Dendritic cell treated with granulocyte-macrophage colony-stimulating factor and Interleukin-4, amounts not matched to agents 40 ng/mL and 50 ng/mL, for 4 days (primary cell): ENCODE measurements at regions not wholly inside any gene's neighbourhood (a gene's known extent, or its start where the extent isn't known, plus 50 kb on each side); places are given as distances from the start of the nearest gene placed in this dataset.

Experiments
- H3K27ac Mint-ChIP-seq: one replicate; pipeline ENCODE4 v1.8.0; 2022; ENCODE audit warnings: mild to moderate bottlenecking, mixed read lengths
- H3K27me3 Mint-ChIP-seq: one replicate; pipeline ENCODE4 v1.8.0; 2022; ENCODE audit warnings: mild to moderate bottlenecking, mixed read lengths
- H3K36me3 Mint-ChIP-seq: one replicate; pipeline ENCODE4 v1.8.0; 2022; ENCODE audit warnings: low read depth, mixed read lengths
- H3K4me1 Mint-ChIP-seq: one replicate; pipeline ENCODE4 v1.8.0; 2022; ENCODE audit warnings: low read depth, mixed read lengths
- H3K4me3 Mint-ChIP-seq: one replicate; pipeline ENCODE4 v1.8.0; 2022; ENCODE audit warnings: mild to moderate bottlenecking, moderate library complexity, mixed read lengths
- H3K9me3 Mint-ChIP-seq: one replicate; pipeline ENCODE4 v1.8.0; 2022; ENCODE audit warnings: mixed read lengths
- intact Hi-C: fragments of 100-400 bp; cut with micrococcal nuclease; formaldehyde crosslinking; loops from one replicate; pipeline ENCODE4 v1.15.0; 2022

DNA sequence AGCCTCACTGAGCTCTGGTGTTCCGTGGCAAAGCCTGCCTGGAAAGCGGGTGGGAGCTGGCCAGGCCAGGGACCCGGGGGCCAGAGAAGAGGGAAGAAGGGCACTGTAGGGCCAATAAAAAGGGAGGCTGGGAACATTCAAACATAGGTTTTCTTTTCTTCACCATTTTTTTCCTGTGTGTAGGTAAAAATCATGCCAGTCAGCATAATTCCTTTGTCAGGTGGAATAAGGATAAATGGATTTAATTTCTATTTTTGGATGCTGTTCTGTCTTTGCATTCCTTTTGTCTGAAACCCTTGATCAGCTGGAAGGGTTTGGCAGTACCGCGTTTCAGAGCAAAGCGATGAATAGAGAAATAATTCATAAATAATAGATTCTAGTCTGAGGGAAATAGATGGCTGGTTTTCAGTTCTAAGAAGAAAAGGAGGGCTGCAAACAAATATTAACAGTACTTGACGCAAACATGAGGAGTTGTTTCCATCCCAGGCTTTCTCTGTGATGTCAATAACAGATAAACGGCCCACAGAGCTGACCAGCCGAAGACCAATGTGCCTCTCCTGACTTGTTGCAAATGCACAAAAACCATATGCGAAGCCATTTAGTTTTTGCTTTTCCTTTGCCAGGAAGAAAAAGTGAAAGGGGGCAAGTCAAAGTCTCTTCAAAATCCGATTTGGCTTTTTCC, 384.4 kb downstream of the TSN start:
- intact Hi-C loops, result no loop called here
- Mint-ChIP-seq H3K4me1 (no peaks in the 10 kb centered on the region), H3K4me3 (no peak overlapping the region), H3K36me3 (no peaks in the 10 kb centered on the region), H3K9me3 (no peaks in the 10 kb centered on the region), H3K27me3 (peaks cover 2% of the 10 kb centered on the region), H3K27ac (no peak overlapping the region)

DNA sequence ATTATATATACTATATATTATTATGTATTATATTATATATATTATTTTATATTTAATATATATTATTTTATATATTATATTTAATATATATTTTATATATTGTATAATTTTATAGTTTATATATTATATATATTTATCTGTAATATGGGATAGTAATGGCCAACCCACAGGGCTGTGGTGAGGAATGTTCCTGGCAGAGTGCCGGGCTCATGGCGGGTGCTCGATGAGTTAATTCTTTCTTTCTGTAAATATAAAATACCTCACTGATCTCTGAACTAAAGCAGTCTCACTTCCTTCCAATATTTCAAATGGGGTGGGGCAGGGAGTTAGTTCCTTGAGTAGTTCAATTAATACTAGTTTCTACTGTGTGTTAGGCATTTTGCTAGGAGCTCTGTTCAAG, 389.4 kb downstream of the TSN start:
- Mint-ChIP-seq H3K27ac (no peak overlapping the region), H3K4me3 (no peak overlapping the region), H3K9me3 (no peaks in the 10 kb centered on the region), H3K27me3 (no peaks in the 10 kb centered on the region), H3K4me1 (no peaks in the 10 kb centered on the region), H3K36me3 (no peaks in the 10 kb centered on the region)
- intact Hi-C loops, result no loop called here

DNA sequence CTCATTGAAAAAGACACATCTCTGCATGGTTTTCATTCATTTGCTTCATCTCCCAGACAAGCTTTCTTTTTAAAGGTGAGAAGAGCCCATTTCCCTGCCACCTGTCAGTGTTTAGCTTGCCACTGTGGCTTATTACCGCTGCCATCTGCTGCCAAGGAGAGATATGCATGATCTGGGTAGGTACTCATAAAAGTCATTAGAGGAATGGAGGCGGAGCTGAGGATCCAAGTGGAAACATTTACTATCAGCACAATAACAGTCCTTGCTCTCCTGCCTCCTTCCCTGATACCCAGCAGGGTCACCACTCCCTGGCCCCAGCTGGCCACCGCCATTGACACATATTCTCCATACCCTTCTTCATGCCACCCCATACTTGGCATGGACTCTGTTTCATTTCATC, 390.4 kb downstream of the TSN start:
- Mint-ChIP-seq H3K4me3 (no peak overlapping the region), H3K9me3 (no peaks in the 10 kb centered on the region), H3K27me3 (no peaks in the 10 kb centered on the region), H3K27ac (no peak overlapping the region), H3K4me1 (no peaks in the 10 kb centered on the region), H3K36me3 (no peaks in the 10 kb centered on the region)
- intact Hi-C loops, result no loop called here

DNA sequence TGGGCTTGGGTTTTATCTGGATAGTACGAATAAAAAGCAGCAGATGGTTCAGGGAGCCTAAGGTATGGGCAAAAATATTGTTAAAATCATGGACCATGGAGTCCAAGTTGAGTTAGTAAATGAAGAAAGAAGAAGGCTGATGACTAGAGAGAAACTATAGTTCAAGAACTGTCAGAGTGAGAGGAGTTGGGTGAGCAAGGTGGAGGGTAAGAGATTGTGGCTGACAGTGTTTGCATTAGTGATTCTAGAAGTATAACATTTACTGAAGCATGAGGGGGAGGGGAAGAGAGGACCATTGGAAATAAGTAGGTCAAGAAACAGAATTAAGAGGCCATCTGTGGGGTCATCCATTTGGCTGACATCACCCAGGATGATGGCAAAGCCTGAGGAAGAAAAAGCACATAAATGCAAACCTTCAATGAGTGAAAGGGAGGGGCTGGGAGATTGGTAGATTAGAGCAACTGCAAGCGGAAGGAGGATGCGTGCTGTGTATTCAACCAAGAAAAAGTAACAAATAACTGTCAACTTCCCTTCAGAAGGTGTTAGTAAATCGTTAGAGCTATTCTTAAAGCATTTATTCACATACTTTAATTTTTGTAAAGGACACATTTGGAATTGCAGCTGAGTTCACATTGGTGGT, 392.8 kb downstream of the TSN start:
- Mint-ChIP-seq H3K4me3 (no peak overlapping the region), H3K36me3 (no peaks in the 10 kb centered on the region)

DNA sequence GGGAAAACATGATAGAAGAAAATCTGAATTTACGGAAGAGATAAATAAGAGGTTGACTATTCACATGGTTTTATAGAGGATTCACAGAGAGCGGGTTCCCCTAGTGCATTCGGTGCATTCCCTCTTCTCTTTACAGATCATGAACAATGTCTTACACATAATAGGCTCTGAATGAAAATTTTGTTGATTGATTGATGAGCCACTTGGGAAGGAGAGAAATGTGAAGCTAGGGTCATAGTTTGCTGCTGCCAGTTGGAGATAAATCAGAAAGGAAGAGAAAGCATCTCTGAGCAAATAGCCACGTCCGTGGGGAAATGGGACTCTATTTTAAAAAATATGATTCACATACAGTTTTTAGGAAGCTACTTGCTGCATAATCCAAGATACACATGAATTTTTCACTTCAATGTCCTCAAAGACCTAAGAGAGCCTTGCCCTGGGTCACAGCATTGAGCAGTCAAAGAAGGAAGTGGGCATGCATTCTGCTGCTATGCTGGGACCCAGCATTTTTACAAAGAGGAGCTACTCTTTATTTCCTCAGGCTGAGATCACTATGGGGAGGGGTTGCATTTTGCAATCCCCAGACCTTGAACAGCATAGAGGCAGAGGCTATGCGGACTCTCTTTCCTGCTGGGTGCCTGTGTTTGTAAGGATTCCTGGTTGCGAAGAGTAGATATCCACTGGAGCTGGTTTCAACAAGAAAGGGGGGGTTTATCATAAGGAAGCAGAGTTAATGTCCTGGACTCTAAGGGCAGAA, 395.3 kb downstream of the TSN start:
- H3K36me3 Mint-ChIP-seq, result no peaks in the 10 kb centered on the region
- H3K27ac Mint-ChIP-seq, result no peak overlapping the region
- intact Hi-C loops, result no loop called here
- peaks cover under 1% of the 10 kb centered on the region for H3K4me1 Mint-ChIP-seq
- no peak overlapping the region for H3K4me3 Mint-ChIP-seq
- H3K27me3 Mint-ChIP-seq, result peaks cover 1% of the 10 kb centered on the region
- no peaks in the 10 kb centered on the region for H3K9me3 Mint-ChIP-seq

More for the DNA sequence above, 392.8 kb downstream of the TSN start:
- Mint-ChIP-seq H3K27ac (no peak overlapping the region), H3K9me3 (no peaks in the 10 kb centered on the region), H3K4me1 (no peaks in the 10 kb centered on the region), H3K27me3 (peaks cover 1% of the 10 kb centered on the region)
- intact Hi-C loops, result no loop called here

DNA sequence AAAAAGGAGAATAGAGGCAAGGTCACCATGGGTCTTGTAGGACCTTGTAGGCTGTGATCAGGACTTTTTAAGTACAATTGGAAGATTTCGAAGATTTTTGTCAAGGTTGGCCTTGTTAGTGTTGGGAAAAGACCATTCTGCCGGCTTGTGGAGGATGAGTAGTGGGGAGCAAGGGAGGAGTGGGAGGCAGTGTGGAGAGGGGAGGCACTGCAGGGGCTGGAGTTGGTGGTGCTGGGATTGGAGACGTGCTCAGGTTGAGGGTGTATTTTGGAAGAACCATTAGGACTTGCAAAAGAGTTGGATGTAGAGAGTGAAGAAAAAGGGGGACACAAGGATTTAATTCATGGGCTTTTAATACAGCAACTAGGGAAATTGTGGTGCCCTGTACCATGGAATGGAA, 397.1 kb downstream of the TSN start:
- H3K27ac Mint-ChIP-seq, result no peak overlapping the region
- intact Hi-C loops, result no loop called here
- no peaks in the 10 kb centered on the region for H3K9me3 Mint-ChIP-seq
- peaks cover 8% of the 10 kb centered on the region for H3K4me1 Mint-ChIP-seq
- peaks cover 1% of the 10 kb centered on the region for H3K27me3 Mint-ChIP-seq
- no peaks in the 10 kb centered on the region for H3K36me3 Mint-ChIP-seq
- no peak overlapping the region for H3K4me3 Mint-ChIP-seq

DNA sequence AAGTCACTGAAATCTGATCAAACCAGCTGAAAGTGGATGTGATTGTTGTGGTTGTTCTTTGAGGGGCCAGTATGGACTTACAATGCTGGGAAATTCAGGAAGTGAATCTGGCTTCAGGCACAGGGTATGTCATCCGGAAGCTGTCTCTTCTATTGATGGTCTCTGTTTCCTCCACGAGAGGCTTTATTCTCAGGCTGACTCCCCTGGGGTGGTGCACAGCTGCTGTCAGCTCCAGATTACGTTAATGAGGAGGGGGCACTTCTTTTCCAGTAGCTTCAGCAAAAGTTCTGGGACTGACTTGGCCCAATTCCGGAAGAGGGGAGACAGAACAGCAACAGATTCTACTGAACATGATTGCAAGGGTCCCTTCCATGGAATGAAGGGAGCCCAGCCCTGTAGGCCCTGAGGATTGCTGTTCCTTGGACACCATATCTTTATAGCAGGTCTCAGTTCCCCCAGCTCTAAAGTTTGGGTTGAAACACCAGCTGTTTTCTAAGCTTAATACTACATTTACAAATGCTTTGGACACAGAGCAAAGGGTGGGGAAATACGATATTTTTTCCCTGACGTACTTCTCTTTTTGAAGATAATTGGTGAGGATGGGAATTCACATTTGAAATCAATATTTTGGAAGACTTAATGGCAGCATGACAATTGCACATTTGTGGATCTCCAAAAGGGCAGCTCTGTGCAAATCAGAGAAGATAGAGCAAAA, 400.9 kb downstream of the TSN start:
- no peaks in the 10 kb centered on the region for H3K9me3 Mint-ChIP-seq
- no peaks in the 10 kb centered on the region for H3K36me3 Mint-ChIP-seq
- peaks cover 4% of the 10 kb centered on the region for H3K27me3 Mint-ChIP-seq
- peaks cover 8% of the 10 kb centered on the region for H3K4me1 Mint-ChIP-seq
- intact Hi-C loops, result no loop called here
- H3K4me3 Mint-ChIP-seq, result no peak overlapping the region
- no peak overlapping the region for H3K27ac Mint-ChIP-seq

DNA sequence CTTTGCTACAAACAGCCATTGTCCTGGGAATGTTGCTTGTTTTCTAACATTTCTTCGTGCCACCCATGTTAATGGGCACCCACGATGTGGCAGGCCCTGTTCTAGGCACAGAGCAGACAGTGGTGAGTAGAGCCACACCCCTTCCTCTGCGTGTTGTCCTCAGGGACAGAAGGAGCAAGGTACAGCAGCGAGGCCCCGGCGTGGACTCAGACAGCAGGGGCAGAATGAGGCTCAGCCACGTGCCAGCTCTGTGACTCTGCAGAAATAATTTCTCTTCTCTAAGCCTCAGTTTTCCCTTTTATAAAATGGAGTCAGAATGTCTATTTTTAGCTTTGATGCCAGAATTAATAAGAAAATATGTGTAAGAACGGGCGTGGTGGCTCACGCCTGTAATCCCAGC, 401.7 kb downstream of the TSN start:
- Mint-ChIP-seq H3K27me3 (peaks cover 4% of the 10 kb centered on the region), H3K27ac (no peak overlapping the region), H3K36me3 (no peaks in the 10 kb centered on the region), H3K4me1 (peaks cover 8% of the 10 kb centered on the region), H3K9me3 (no peaks in the 10 kb centered on the region), H3K4me3 (no peak overlapping the region)
- intact Hi-C loops, result no loop called here

DNA sequence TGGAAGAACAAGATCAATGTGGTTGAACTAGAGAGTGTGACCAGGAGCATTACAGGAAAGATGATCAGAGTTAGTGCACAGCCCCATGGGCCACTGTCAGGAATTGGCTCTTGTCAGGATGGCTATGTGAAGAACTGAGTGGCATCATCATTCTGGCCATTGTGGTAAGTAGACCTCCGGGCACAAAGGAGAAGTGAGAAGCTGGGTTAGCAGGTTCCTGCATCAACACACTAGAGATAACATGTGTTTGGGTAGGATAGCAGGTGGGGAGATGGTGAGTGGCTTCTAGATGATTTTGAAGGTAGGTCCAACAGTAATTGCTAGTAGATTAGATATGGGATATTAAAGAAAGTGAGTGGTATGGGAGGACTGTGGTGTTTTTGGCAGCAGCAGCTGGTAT, 408.2 kb downstream of the TSN start:
- Mint-ChIP-seq H3K4me1 (no peaks in the 10 kb centered on the region), H3K27ac (no peak overlapping the region), H3K9me3 (no peaks in the 10 kb centered on the region), H3K4me3 (no peak overlapping the region), H3K36me3 (no peaks in the 10 kb centered on the region), H3K27me3 (no peaks in the 10 kb centered on the region)
- intact Hi-C loops, result no loop called here

DNA sequence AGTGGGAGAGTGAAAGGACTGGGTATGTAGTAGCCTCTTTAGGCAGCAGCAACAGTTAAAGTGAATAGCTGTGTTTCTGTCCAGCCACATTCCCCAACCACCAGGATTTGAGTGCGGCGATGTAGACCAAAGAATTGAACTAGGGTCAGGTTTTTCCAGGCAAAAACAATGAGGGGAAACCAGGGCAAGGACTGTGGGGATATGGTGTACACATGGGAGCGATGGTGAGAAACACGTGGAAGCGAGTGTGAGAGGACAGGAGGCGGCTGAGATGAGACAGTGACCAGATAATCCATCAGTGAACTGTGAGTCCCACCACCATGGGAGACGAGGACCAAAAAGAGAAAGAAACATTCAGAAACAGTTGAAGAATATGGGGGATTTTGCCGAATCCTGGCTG, 409.5 kb downstream of the TSN start:
- H3K27ac Mint-ChIP-seq, result no peak overlapping the region
- no peak overlapping the region for H3K4me3 Mint-ChIP-seq
- intact Hi-C loops, result no loop called here
- H3K9me3 Mint-ChIP-seq, result no peaks in the 10 kb centered on the region
- H3K36me3 Mint-ChIP-seq, result no peaks in the 10 kb centered on the region
- H3K27me3 Mint-ChIP-seq, result no peaks in the 10 kb centered on the region
- no peaks in the 10 kb centered on the region for H3K4me1 Mint-ChIP-seq

DNA sequence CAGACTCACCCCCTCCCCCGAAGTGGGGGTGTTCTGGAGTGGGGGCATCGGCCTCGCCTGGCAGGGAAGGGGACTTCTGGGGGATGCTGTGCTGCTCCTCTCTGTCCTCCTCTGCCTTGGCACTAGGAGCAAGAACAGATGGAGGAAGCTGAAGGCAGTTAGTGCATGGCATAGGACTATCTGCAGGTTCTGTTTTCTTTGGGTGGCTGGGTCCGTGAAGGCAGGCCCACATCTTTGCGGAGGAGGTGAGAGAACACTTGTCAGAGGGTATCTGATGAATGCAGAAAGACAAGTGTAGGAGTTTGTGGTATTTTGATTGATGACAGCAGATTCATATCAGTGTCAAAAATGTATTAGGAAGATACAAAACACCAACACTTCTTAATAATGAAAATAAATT, 411.4 kb downstream of the TSN start:
- H3K27me3 Mint-ChIP-seq, result no peaks in the 10 kb centered on the region
- no peaks in the 10 kb centered on the region for H3K4me1 Mint-ChIP-seq
- no peak overlapping the region for H3K4me3 Mint-ChIP-seq
- H3K27ac Mint-ChIP-seq, result no peak overlapping the region
- intact Hi-C loops, result no loop called here
- no peaks in the 10 kb centered on the region for H3K9me3 Mint-ChIP-seq
- no peaks in the 10 kb centered on the region for H3K36me3 Mint-ChIP-seq

DNA sequence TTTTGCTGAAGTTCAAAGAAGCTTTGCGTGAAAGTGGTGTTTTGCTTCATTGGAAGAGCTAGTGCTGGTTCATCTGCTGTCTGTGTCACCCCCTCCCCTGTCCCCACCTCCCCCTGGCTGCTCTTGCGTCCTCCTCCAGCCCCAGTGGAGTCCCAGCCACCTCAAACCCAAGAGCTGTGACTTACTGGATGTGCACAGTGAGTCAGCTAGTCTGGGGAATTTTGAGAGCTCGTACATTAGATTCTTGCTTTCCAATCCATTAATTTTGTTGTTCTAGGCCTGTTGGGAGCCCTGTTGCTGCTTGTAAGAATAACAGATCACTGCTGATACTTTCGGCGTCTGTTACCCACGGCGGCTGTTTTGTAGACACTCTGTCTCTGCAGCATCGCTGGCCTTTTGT, 412.1 kb downstream of the TSN start:
- intact Hi-C loops, result no loop called here
- no peak overlapping the region for H3K4me3 Mint-ChIP-seq
- H3K36me3 Mint-ChIP-seq, result no peaks in the 10 kb centered on the region
- H3K9me3 Mint-ChIP-seq, result no peaks in the 10 kb centered on the region
- no peaks in the 10 kb centered on the region for H3K27me3 Mint-ChIP-seq
- no peak overlapping the region for H3K27ac Mint-ChIP-seq
- no peaks in the 10 kb centered on the region for H3K4me1 Mint-ChIP-seq

DNA sequence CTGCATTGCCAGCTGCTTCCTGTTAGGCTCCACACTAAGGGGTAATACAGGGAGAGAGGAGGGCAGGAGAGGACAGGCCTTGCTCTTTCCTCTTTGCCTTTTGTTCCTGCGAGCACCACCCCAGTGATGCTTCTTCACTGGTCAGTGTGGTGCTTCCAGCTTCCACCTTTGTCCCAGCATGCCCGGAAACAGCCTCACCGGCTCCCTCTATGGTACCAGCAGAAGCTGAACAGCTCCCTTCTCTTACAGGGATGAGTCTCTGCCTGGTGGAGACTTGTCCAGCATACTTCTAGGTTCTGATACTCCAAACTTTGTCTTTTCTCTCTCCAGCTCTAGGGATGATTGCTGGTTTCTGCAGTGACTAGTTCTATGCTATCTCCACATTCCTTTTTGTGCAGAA, 413.3 kb downstream of the TSN start:
- Mint-ChIP-seq H3K36me3 (no peaks in the 10 kb centered on the region), H3K27ac (no peak overlapping the region), H3K4me3 (no peak overlapping the region), H3K4me1 (no peaks in the 10 kb centered on the region), H3K27me3 (no peaks in the 10 kb centered on the region), H3K9me3 (no peaks in the 10 kb centered on the region)
- intact Hi-C loops, result no loop called here

DNA sequence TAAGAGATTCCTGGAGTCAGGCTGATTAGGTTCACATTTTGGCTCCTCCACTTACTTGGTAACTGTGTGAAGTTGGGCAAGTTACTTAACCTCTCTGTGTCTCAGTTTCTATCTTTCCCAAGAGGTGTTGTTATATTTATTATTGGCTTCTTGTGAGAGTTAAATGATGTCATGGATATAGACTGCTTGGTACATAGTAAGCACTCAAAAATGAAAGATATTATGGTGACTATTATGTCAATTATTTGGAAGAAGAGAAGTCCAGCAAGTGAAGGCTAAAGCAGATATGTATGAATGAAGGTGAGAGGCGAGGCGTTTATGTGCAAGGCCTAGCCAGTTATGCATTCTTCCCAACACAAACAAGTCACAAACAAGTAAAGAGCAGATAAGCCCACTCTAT, 417.4 kb downstream of the TSN start:
- Mint-ChIP-seq H3K4me3 (no peak overlapping the region), H3K4me1 (no peaks in the 10 kb centered on the region), H3K27ac (no peak overlapping the region), H3K27me3 (no peaks in the 10 kb centered on the region), H3K36me3 (no peaks in the 10 kb centered on the region), H3K9me3 (no peaks in the 10 kb centered on the region)
- intact Hi-C loops, result no loop called here
